Gastroesophageal sphincter (tissue), 3 donors: ENCODE measurements at regions not wholly inside any gene's neighbourhood (a gene's known extent, or its start where the extent isn't known, plus 50 kb on each side); places are given as distances from the start of the nearest gene placed in this dataset.

Experiments used
- POLR2A ChIP-seq, 2 donors: fragments of 450-650 bp; IDR thresholded peaks; one replicate each; pipeline ENCODE4 v1.6.1; 2017; ENCODE audit warnings: antibody characterized with exemption in 2 of 2, mild to moderate bottlenecking in 2 of 2, moderate library complexity in 1 of 2
- TF ChIP-seq, protein P1 (sequence below), 4 experiments: fragments of 200-600 bp in 2 of 4; fragments of 450-650 bp in 2 of 4; sonication (generic) in 1 of 4; IDR thresholded peaks; one replicate each; pipeline ENCODE4 v1.5.1; 2017 to 2019; ENCODE audit warnings: antibody characterized with exemption in 4 of 4, mild to moderate bottlenecking in 2 of 4, moderate library complexity in 2 of 4

- no peak for TF ChIP-seq POLR2A (IDR thresholded peaks at IDR 0.05)
- TF ChIP-seq, protein P1, sequence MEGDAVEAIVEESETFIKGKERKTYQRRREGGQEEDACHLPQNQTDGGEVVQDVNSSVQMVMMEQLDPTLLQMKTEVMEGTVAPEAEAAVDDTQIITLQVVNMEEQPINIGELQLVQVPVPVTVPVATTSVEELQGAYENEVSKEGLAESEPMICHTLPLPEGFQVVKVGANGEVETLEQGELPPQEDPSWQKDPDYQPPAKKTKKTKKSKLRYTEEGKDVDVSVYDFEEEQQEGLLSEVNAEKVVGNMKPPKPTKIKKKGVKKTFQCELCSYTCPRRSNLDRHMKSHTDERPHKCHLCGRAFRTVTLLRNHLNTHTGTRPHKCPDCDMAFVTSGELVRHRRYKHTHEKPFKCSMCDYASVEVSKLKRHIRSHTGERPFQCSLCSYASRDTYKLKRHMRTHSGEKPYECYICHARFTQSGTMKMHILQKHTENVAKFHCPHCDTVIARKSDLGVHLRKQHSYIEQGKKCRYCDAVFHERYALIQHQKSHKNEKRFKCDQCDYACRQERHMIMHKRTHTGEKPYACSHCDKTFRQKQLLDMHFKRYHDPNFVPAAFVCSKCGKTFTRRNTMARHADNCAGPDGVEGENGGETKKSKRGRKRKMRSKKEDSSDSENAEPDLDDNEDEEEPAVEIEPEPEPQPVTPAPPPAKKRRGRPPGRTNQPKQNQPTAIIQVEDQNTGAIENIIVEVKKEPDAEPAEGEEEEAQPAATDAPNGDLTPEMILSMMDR (IDR thresholded peaks at IDR 0.05), result no peak
These were observed 91.3 kb upstream of the KL start for GRCh38 chr13:32924886-32925285.
